HG02981 (cell line): ENCODE measurements at regions not wholly inside any gene's neighbourhood (a gene's known extent, or its start where the extent isn't known, plus 50 kb on each side); places are given as distances from the start of the nearest gene placed in this dataset.

Experiments used
- ATAC-seq: cut with Tn5 transposase; IDR thresholded peaks from one replicate; pipeline ENCODE4 v1.9.1; 2021; ENCODE audit warnings: mild to moderate bottlenecking, moderate library complexity; ENCODE audit not compliant: unreplicated experiment

DNA sequence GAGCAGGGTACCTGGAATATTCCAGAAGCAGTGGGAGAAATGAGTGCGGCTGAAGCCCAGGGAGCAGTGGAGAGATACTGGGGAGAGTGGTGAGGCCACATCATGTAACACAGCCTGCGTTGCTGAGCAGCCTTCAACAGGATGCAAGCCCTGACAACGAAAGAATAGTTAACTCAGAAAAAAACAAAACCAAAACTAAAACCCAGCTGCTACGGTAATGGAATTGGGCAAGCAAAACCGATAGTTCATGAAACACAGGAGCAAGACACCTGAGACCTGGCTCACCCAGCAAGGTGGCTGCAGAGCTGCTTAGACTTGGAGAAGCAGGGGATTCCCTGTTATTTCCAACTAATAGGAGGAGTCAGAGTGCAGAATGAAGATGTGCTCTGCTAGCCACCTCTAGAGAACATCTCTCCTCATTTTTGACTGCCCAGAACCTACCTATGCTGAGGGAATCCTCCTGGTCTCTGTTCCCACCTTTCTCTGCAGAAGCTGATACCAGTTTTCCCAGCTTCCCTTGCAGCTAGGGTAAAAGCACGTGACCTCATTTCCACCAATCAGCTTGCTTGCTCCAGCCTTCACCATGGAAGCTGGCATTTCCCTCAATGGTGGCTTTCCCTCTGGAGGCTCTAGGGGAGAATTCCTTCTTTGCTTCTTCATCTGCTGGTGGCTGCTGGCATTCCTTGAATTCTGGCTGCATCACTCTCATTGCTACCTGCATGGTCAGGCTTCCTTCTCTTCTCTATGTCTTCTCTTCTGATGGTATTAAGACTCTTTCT is 59.4 kb upstream of the XYLT1 start:
- ATAC-seq: peak; percentile 86

DNA sequence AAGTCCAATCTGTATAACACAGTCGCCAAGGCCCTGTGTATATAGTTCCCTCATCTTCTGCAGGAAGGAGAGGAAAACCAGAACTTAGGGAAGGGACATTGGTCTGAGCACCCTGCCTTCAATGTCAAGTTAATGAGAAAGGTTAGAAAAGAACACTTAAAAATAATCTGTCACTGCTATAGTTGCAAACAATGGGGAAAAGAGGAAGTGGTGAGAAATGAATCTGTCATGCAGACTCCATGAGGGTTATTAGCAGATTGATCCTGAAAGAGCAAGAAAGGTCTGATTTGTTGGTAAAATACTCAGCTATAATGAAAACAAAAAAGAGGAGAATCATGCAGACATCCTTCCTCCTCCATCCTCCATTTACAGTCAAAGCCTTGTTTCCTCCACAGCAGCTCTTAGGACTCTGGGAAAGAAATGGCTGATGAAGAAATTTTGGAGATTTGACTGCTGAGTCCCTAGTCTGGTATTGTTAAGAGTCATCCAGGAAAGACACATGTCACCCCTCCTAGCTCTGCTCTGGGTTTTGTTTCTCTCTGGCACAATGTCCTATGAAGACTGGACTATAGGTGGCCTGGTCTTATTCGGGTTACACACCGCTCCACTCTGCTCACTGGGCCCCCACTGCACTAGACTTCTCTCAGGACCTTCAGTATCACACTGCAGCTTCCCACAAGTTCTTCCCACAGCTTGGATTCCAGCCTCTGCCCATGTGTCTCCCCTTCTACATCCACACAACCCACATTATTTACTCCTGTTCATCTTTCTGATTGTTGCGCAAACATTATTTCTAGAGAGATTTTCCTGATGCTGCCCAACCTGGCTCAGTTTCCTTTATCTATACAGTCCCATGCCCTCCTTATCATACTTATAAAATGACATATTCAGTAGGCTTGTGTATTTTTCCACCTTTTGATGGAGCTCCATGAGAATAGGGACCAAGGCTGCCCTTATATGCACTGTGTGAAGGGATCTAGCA is 56.5 kb upstream of the XYLT1 start:
- ATAC-seq: peak; percentile 35

GRCh38 chr16:17524656-17525055 is 53.9 kb upstream of the XYLT1 start:
- no peak for ATAC-seq

- no peak for ATAC-seq
These were observed 49.8 kb upstream of the XYLT1 start for GRCh38 chr16:17520561-17520960.
